ENCODE measurements at regions not wholly inside any gene's neighbourhood (a gene's known extent, or its start where the extent isn't known, plus 50 kb on each side); places are given as distances from the start of the nearest gene placed in this dataset.

GRCh38 chr20:62573817-62574216 lies 68.5 kb upstream of the SLCO4A1 start:
- 0 out of 2 replicates have a peak, but pooled peaks cover 6% of the 10 kb centered on the region for H4K20me1 ChIP-seq (ENCODE audit: insufficient read depth, low read length)
- TF ChIP-seq, protein P1, sequence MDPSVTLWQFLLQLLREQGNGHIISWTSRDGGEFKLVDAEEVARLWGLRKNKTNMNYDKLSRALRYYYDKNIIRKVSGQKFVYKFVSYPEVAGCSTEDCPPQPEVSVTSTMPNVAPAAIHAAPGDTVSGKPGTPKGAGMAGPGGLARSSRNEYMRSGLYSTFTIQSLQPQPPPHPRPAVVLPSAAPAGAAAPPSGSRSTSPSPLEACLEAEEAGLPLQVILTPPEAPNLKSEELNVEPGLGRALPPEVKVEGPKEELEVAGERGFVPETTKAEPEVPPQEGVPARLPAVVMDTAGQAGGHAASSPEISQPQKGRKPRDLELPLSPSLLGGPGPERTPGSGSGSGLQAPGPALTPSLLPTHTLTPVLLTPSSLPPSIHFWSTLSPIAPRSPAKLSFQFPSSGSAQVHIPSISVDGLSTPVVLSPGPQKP (IDR thresholded peaks at IDR 0.05; ENCODE audit: borderline replicate concordance, low read depth, low read length): no peak
- TF ChIP-seq MXI1 (IDR thresholded peaks at IDR 0.05; ENCODE audit: borderline replicate concordance, low read depth, low read length) (no peak), MAFK (IDR thresholded peaks at IDR 0.05; ENCODE audit: low read depth, low read length) (no peak), RFX5 (IDR thresholded peaks at IDR 0.05; ENCODE audit: low read depth, low read length) (no peak), CHD1 (IDR thresholded peaks at IDR 0.05; ENCODE audit: low read depth, low read length) (no peak), BHLHE40 (IDR thresholded peaks at IDR 0.05; ENCODE audit: low read depth, low read length) (no peak), POLR2A (IDR thresholded peaks at IDR 0.05; ENCODE audit: low read depth, low read length) (no peak), USF2 (IDR thresholded peaks at IDR 0.05; ENCODE audit: low read depth, low read length) (no peak), CTCF (conservative IDR thresholded peaks at IDR 0.05; ENCODE audit: low read depth, low read length) (no peak), NFE2L2 (IDR thresholded peaks at IDR 0.05; ENCODE audit: low read depth, low read length) (no peak), CEBPB (IDR thresholded peaks at IDR 0.05; ENCODE audit: low read depth, low read length) (no peak), MAZ (IDR thresholded peaks at IDR 0.05; ENCODE audit: borderline replicate concordance, low read depth, low read length) (no peak), SMC3 (IDR thresholded peaks at IDR 0.05; ENCODE audit: low read depth, low read length) (no peak), RAD21 (IDR thresholded peaks at IDR 0.05; ENCODE audit: low read length) (no peak)
- H3K4me2 ChIP-seq (ENCODE audit: low read depth, low read length): no peak overlapping the region
- H4K8ac ChIP-seq (ENCODE audit: low read depth in 2 of 2, low read length in 2 of 2): no peak overlapping the region
- no peak overlapping the region for H4K5ac ChIP-seq (ENCODE audit: low read depth, low read length)
- in situ Hi-C loops (cut with MboI; ENCODE audit: low sequenced_read_pairs): no loop called here
- ChIA-PET CTCF (no interaction called here), POLR2A (ENCODE audit: unreplicated experiment) (no interaction called here)
- no peak overlapping the region for H3K27ac ChIP-seq (ENCODE audit: insufficient read depth, low read length)
- no peaks in the 10 kb centered on the region for H3K9me1 ChIP-seq (ENCODE audit: insufficient read depth, low read length)
- no peaks in the 10 kb centered on the region for H3K9me3 ChIP-seq (ENCODE audit: control insufficient read depth, insufficient read depth, low read length)
- H3K79me1 ChIP-seq (ENCODE audit: low read depth in 1 of 2, low read length in 2 of 2): no peaks in the 10 kb centered on the region
- no peak overlapping the region for H3K4me3 ChIP-seq (ENCODE audit: insufficient read depth, low read depth, low read length)
- H2BK20ac ChIP-seq (ENCODE audit: low read depth, low read length): no peak overlapping the region
- H2BK120ac ChIP-seq (ENCODE audit: low read depth, low read length): no peak overlapping the region
- no peak overlapping the region for H2BK15ac ChIP-seq (ENCODE audit: low read depth, low read length)
- no peak overlapping the region for H3K9ac ChIP-seq (ENCODE audit: low read depth, low read length)
- dilution Hi-C loops (cut with HindIII; ENCODE audit: low sequenced_read_pairs, unreplicated experiment): no loop called here
- H3K4me1 ChIP-seq (ENCODE audit: control insufficient read depth, insufficient read depth, low read length): no peaks in the 10 kb centered on the region
- DNase-seq (no peak), ATAC-seq (ENCODE audit: low read depth) (no peak)
- no TSS peak for BruUV-seq (replicated peaks)
- H3K36me3 ChIP-seq (ENCODE audit: control insufficient read depth, insufficient read depth, low read length): no peaks in the 10 kb centered on the region
- H4K91ac ChIP-seq (ENCODE audit: insufficient read depth, low read depth, low read length): no peak overlapping the region
- H3K4ac ChIP-seq (ENCODE audit: low read depth, low read length): no peak overlapping the region
- H2BK5ac ChIP-seq (ENCODE audit: low read depth, low read length, poor library complexity, severe bottlenecking): no peak overlapping the region
- intact Hi-C loops (cut with micrococcal nuclease): no loop called here
- H3K23ac ChIP-seq (ENCODE audit: low read depth, low read length): no peak overlapping the region
- H2AK5ac ChIP-seq (ENCODE audit: low read depth, low read length): no peak overlapping the region
- H2AK9ac ChIP-seq (replicated peaks; ENCODE audit: low read depth, low read length, poor library complexity): no peak overlapping the region
- no peak overlapping the region for H3K18ac ChIP-seq (ENCODE audit: low read depth, low read length)
- H3K27me3 ChIP-seq (ENCODE audit: control insufficient read depth, insufficient read depth, low read length): peaks cover 44% of the 10 kb centered on the region
- H3K14ac ChIP-seq (replicated peaks; ENCODE audit: low read depth, low read length): no peak overlapping the region
- H3K56ac ChIP-seq (ENCODE audit: extremely low read depth, insufficient read depth, low read length): no peak overlapping the region
- no CpG with 5 or more reads among the region's 3 CpGs for WGBS, 2 experiments (ENCODE audit: extremely low coverage in 2 of 2, insufficient read length in 1 of 2)
- no peak overlapping the region for H2AFZ ChIP-seq (replicated peaks; ENCODE audit: low read length, poor library complexity)

Measured in IMR-90 (cell line).